ENCODE measurements at regions not wholly inside any gene's neighbourhood (a gene's known extent, or its start where the extent isn't known, plus 50 kb on each side); places are given as distances from the start of the nearest gene placed in this dataset.

GRCh38 chr13:47111499-47111898 lies 214.6 kb upstream of the HTR2A start:
- CTCF ChIA-PET, result no interaction called here
- no TSS peak for BruUV-seq (replicated peaks)
- Histone ChIP-seq H3K27ac (ENCODE audit: insufficient read depth, low read depth, low read length) (no peak overlapping the region), H3K4me2 (ENCODE audit: insufficient read depth, low read length) (no peak overlapping the region), H3K36me3 (ENCODE audit: control insufficient read depth in 2 of 2, extremely low read depth in 1 of 2, insufficient read depth in 2 of 2, low read length in 2 of 2) (no peaks in the 10 kb centered on the region), H3K27me3 (ENCODE audit: control insufficient read depth in 2 of 2, insufficient read depth in 2 of 2, low read length in 2 of 2) (no peaks in the 10 kb centered on the region), H2AFZ (ENCODE audit: low read depth, low read length) (no peak overlapping the region), H4K20me1 (replicated peaks; ENCODE audit: control insufficient read depth, extremely low read depth, insufficient read depth, low read length) (no peaks in the 10 kb centered on the region), H3K9me1 (replicated peaks; ENCODE audit: control insufficient read depth, extremely low read depth, insufficient read depth, low read length) (no peaks in the 10 kb centered on the region), H3K79me2 (ENCODE audit: control insufficient read depth, insufficient read depth, low read length) (no peaks in the 10 kb centered on the region), H3K4me3 (replicated peaks in 1 of 3; ENCODE audit: insufficient read depth in 1 of 3, low read depth in 1 of 3, low read length in 3 of 3) (no peak overlapping the region), H3K9me3 (replicated peaks; ENCODE audit: control insufficient read depth, insufficient read depth, low read length) (peaks cover 5% of the 10 kb centered on the region), H3K4me1 (ENCODE audit: control insufficient read depth, extremely low read depth, insufficient read depth, low read length) (no peaks in the 10 kb centered on the region), H3K9ac (replicated peaks; ENCODE audit: extremely low read depth, insufficient read depth, low read length) (no peak overlapping the region)
- DNase-seq (ENCODE audit: low read depth, low spot score) (no peak), FAIRE-seq (no peak)
- POLR2A ChIA-PET, result no interaction called here
- TF ChIP-seq, protein P1, sequence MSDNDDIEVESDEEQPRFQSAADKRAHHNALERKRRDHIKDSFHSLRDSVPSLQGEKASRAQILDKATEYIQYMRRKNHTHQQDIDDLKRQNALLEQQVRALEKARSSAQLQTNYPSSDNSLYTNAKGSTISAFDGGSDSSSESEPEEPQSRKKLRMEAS (IDR thresholded peaks at IDR 0.05; ENCODE audit: insufficient read depth, insufficient read length), result no peak
- no peak for TF ChIP-seq FOS (IDR thresholded peaks at IDR 0.05; ENCODE audit: borderline replicate concordance, insufficient read depth, low read length)
- TF ChIP-seq MYC (IDR thresholded peaks at IDR 0.05; ENCODE audit: low read depth, low read length), result no peak
- TF ChIP-seq, protein P2, sequence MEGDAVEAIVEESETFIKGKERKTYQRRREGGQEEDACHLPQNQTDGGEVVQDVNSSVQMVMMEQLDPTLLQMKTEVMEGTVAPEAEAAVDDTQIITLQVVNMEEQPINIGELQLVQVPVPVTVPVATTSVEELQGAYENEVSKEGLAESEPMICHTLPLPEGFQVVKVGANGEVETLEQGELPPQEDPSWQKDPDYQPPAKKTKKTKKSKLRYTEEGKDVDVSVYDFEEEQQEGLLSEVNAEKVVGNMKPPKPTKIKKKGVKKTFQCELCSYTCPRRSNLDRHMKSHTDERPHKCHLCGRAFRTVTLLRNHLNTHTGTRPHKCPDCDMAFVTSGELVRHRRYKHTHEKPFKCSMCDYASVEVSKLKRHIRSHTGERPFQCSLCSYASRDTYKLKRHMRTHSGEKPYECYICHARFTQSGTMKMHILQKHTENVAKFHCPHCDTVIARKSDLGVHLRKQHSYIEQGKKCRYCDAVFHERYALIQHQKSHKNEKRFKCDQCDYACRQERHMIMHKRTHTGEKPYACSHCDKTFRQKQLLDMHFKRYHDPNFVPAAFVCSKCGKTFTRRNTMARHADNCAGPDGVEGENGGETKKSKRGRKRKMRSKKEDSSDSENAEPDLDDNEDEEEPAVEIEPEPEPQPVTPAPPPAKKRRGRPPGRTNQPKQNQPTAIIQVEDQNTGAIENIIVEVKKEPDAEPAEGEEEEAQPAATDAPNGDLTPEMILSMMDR (IDR thresholded peaks at IDR 0.05; ENCODE audit: extremely low read depth in 1 of 2, insufficient read depth in 1 of 2, low read depth in 1 of 2, low read length in 2 of 2), result no peak
- dilution Hi-C loops (cut with MboI; ENCODE audit: extremely low pct_ligation_motif_present, low sequenced_read_pairs) (no loop called here), intact Hi-C loops (cut with micrococcal nuclease) (no loop called here)

DNA sequence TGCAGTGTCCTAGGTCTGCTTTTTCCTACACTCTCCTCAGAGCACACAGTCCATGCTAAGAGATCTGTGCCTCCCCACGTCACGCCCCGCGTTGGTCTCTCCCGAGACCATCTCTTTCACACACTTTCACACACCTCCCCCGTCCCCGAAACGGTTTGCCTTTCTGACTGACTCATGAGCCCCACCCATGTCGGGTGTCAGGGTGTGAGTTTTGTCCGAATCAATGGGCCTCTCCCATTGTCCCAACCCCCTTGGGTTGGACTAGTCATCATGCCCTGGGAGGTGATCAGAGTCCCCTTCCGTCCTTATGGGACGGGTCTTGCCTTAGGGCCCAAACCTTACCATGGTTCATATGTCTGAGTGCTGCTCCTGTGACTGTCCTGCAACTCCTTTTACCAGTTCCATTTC lies 214.0 kb upstream of the HTR2A start:
- FAIRE-seq (no peak), DNase-seq (ENCODE audit: low read depth, low spot score) (no peak)
- H3K4me2 ChIP-seq (ENCODE audit: insufficient read depth, low read length), result no peak overlapping the region
- H3K9ac ChIP-seq (replicated peaks; ENCODE audit: extremely low read depth, insufficient read depth, low read length), result no peak overlapping the region
- H2AFZ ChIP-seq (ENCODE audit: low read depth, low read length), result no peak overlapping the region
- no peaks in the 10 kb centered on the region for H4K20me1 ChIP-seq (replicated peaks; ENCODE audit: control insufficient read depth, extremely low read depth, insufficient read depth, low read length)
- H3K4me1 ChIP-seq (ENCODE audit: control insufficient read depth, extremely low read depth, insufficient read depth, low read length), result no peaks in the 10 kb centered on the region
- dilution Hi-C loops (cut with MboI; ENCODE audit: extremely low pct_ligation_motif_present, low sequenced_read_pairs), result no loop called here
- no TSS peak for BruUV-seq (replicated peaks)
- TF ChIP-seq EZH2 (IDR thresholded peaks at IDR 0.05; ENCODE audit: borderline replicate concordance, low read depth, low read length, severe bottlenecking) (no peak), GATA2 (IDR thresholded peaks at IDR 0.05; ENCODE audit: insufficient read depth, insufficient read length, low read depth, low read length) (no peak), JUN (IDR thresholded peaks at IDR 0.05; ENCODE audit: borderline replicate concordance, insufficient read depth, insufficient read length, low read depth) (no peak), POLR2A (IDR thresholded peaks at IDR 0.05; ENCODE audit: low read depth, low read length) (no peak), POLR2AphosphoS5 (IDR thresholded peaks at IDR 0.05; ENCODE audit: insufficient read depth, low read depth, low read length) (no peak), FOS (IDR thresholded peaks at IDR 0.05; ENCODE audit: borderline replicate concordance, insufficient read depth, low read length) (no peak), MYC (IDR thresholded peaks at IDR 0.05; ENCODE audit: low read depth, low read length) (no peak)
- TF ChIP-seq, protein P2 (IDR thresholded peaks at IDR 0.05; ENCODE audit: extremely low read depth in 1 of 2, insufficient read depth in 1 of 2, low read depth in 1 of 2, low read length in 2 of 2), result no peak
- TF ChIP-seq, protein P1 (IDR thresholded peaks at IDR 0.05; ENCODE audit: insufficient read depth, insufficient read length), result no peak
- intact Hi-C loops (cut with micrococcal nuclease), result no loop called here
- ChIA-PET CTCF (no interaction called here), POLR2A (no interaction called here)
- H3K36me3 ChIP-seq (ENCODE audit: control insufficient read depth in 2 of 2, extremely low read depth in 1 of 2, insufficient read depth in 2 of 2, low read length in 2 of 2), result no peaks in the 10 kb centered on the region
- H3K9me3 ChIP-seq (replicated peaks; ENCODE audit: control insufficient read depth, insufficient read depth, low read length), result peaks cover 5% of the 10 kb centered on the region
- H3K4me3 ChIP-seq (replicated peaks in 1 of 3; ENCODE audit: insufficient read depth in 1 of 3, low read depth in 1 of 3, low read length in 3 of 3), result no peak overlapping the region
- no peaks in the 10 kb centered on the region for H3K9me1 ChIP-seq (replicated peaks; ENCODE audit: control insufficient read depth, extremely low read depth, insufficient read depth, low read length)
- H3K27ac ChIP-seq (ENCODE audit: insufficient read depth, low read depth, low read length), result no peak overlapping the region
- no peaks in the 10 kb centered on the region for H3K27me3 ChIP-seq (ENCODE audit: control insufficient read depth in 2 of 2, insufficient read depth in 2 of 2, low read length in 2 of 2)
- no peaks in the 10 kb centered on the region for H3K79me2 ChIP-seq (ENCODE audit: control insufficient read depth, insufficient read depth, low read length)
